ENCODE measurements at regions not wholly inside any gene's neighbourhood (a gene's known extent, or its start where the extent isn't known, plus 50 kb on each side); places are given as distances from the start of the nearest gene placed in this dataset.
"Not testable (repeated sequence)": the region's sequence is repeated elsewhere in the genome, so short reads cannot be mapped to it uniquely, and the experiment has no call there.

- H3K4me3 Mint-ChIP-seq; H3K9me3 Mint-ChIP-seq; H3K4me3 ChIP-seq (ENCODE audit: control insufficient read depth in 1 of 2, extremely low read depth in 1 of 2, low read length in 1 of 2); H3K27me3 Mint-ChIP-seq; ATAC-seq (replicated peaks in 1 of 4); H3K36me3 ChIP-seq (ENCODE audit: control insufficient read depth in 2 of 2, extremely low read depth in 1 of 2, insufficient read depth in 1 of 2, low read length in 1 of 2); H3K27ac Mint-ChIP-seq; H3K27ac ChIP-seq (ENCODE audit: low read length); CTCF ChIA-PET; POLR2A ChIA-PET; DNase-seq; H3K27me3 ChIP-seq (replicated peaks in 1 of 2; ENCODE audit: control insufficient read depth in 2 of 2, extremely low read depth in 1 of 2, insufficient read depth in 2 of 2, low read length in 1 of 2); H3K9me3 ChIP-seq; H3K36me3 Mint-ChIP-seq: not testable (repeated sequence)
- 87% methylated on average over 3 of the region's 3 CpGs for WGBS (ENCODE audit: insufficient coverage)
- peaks cover 0 to 19% of the 10 kb centered on the region in 2 experiments for H3K4me1 ChIP-seq (ENCODE audit: control insufficient read depth in 1 of 2, extremely low read depth in 1 of 2, insufficient read depth in 2 of 2, low read length in 2 of 2)
- peaks cover 0 to 16% (median 3%) of the 10 kb centered on the region in 3 donors for H3K4me1 Mint-ChIP-seq
These were observed 349.6 kb downstream of the PRL start for GRCh38 chr6:21947227-21947626.

DNA sequence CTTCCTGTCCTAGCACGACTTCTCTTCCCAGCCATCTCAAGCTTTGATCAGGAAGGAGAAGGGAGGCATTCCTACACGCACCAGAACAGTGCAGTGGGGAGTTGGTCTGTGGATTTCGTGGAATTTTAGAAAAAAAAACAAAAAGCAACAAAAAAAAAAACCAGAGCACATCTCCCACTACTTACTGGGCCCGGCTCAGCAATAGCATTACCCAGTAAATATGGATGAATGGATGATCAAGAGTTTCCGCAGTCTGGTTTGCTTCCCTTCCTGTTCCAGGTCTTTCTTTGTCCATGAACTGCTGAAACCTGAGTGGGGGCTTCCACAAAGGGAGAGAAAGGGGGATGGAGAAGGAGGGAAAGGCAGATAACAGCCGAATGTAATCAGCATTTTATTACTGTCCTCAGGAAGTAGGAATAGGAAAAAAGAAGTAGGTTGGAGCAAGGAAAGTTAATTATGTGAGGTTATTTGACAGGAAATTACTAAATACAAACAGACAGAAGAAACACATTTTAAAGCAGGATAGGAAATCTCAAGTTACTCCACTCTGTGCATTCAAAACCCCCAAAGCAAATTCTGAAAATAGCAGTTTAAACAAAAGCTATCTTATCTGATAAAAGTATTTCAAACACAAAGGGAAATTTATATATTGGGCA is 349.0 kb downstream of the PRL start:
- Mint-ChIP-seq H3K9me3 (no peaks in the 10 kb centered on the region), H3K27ac (no peak overlapping the region), H3K4me3 (no peak overlapping the region), H3K27me3 (peaks cover 0 to 4% of the 10 kb centered on the region in 2 donors), H3K4me1 (peaks cover 0 to 16% (median 3%) of the 10 kb centered on the region in 3 donors), H3K36me3 (no peaks in the 10 kb centered on the region)
- POLR2A ChIA-PET = no interaction called here
- no peak overlapping the region for H3K4me3 ChIP-seq (ENCODE audit: control insufficient read depth in 1 of 2, extremely low read depth in 1 of 2, low read length in 1 of 2)
- no peaks in the 10 kb centered on the region for H3K9me3 ChIP-seq
- 90% methylated on average over 2 of the region's 6 CpGs for WGBS (ENCODE audit: insufficient coverage)
- H3K27ac ChIP-seq (ENCODE audit: low read length) = no peak overlapping the region
- DNase-seq (no peak), ATAC-seq (replicated peaks in 1 of 4) (no peak)
- CTCF ChIA-PET = no interaction called here
- no peaks in the 10 kb centered on the region for H3K36me3 ChIP-seq (ENCODE audit: control insufficient read depth in 2 of 2, extremely low read depth in 1 of 2, insufficient read depth in 1 of 2, low read length in 1 of 2)
- peaks cover 0 to 24% of the 10 kb centered on the region in 2 experiments for H3K4me1 ChIP-seq (ENCODE audit: control insufficient read depth in 1 of 2, extremely low read depth in 1 of 2, insufficient read depth in 2 of 2, low read length in 2 of 2)
- H3K27me3 ChIP-seq (replicated peaks in 1 of 2; ENCODE audit: control insufficient read depth in 2 of 2, extremely low read depth in 1 of 2, insufficient read depth in 2 of 2, low read length in 1 of 2) = peaks cover 0 to 4% of the 10 kb centered on the region in 2 experiments

GRCh38 chr6:21949211-21949801 is 347.5 kb downstream of the PRL start:
- no peak for ATAC-seq (replicated peaks in 1 of 4)
- H3K27me3 Mint-ChIP-seq = peaks cover 0 to 4% of the 10 kb centered on the region in 2 donors
- 85% methylated on average over 2 of the region's 3 CpGs for WGBS (ENCODE audit: insufficient coverage)
- H3K4me1 ChIP-seq (ENCODE audit: control insufficient read depth in 1 of 2, extremely low read depth in 1 of 2, insufficient read depth in 2 of 2, low read length in 2 of 2) = peaks cover 0 to 31% of the 10 kb centered on the region in 2 experiments
- ChIA-PET POLR2A (no interaction called here), CTCF (no interaction called here)
- H3K4me3 ChIP-seq (ENCODE audit: control insufficient read depth in 1 of 2, extremely low read depth in 1 of 2, low read length in 1 of 2) = no peak overlapping the region
- no peaks in the 10 kb centered on the region for H3K36me3 Mint-ChIP-seq
- no peak overlapping the region for H3K4me3 Mint-ChIP-seq
- H3K36me3 ChIP-seq (ENCODE audit: control insufficient read depth in 2 of 2, extremely low read depth in 1 of 2, insufficient read depth in 1 of 2, low read length in 1 of 2) = no peaks in the 10 kb centered on the region
- H3K27ac Mint-ChIP-seq = no peak overlapping the region
- no peaks in the 10 kb centered on the region for H3K9me3 ChIP-seq
- H3K27ac ChIP-seq (ENCODE audit: low read length) = no peak overlapping the region
- no peak for DNase-seq
- H3K27me3 ChIP-seq (replicated peaks in 1 of 2; ENCODE audit: control insufficient read depth in 2 of 2, extremely low read depth in 1 of 2, insufficient read depth in 2 of 2, low read length in 1 of 2) = peaks cover 0 to 4% of the 10 kb centered on the region in 2 experiments
- H3K4me1 Mint-ChIP-seq = peaks cover 0 to 25% (median 6%) of the 10 kb centered on the region in 3 donors
- H3K9me3 Mint-ChIP-seq = no peaks in the 10 kb centered on the region

GRCh38 chr6:21952367-21952766 is 344.5 kb downstream of the PRL start:
- Histone ChIP-seq H3K9me3 (no peaks in the 10 kb centered on the region), H3K27ac (ENCODE audit: low read length) (no peak overlapping the region), H3K27me3 (replicated peaks in 1 of 2; ENCODE audit: control insufficient read depth in 2 of 2, extremely low read depth in 1 of 2, insufficient read depth in 2 of 2, low read length in 1 of 2) (peaks cover 0 to under 1% of the 10 kb centered on the region in 2 experiments), H3K4me1 (ENCODE audit: control insufficient read depth in 1 of 2, extremely low read depth in 1 of 2, insufficient read depth in 2 of 2, low read length in 2 of 2) (peaks cover 0 to 31% of the 10 kb centered on the region in 2 experiments), H3K36me3 (ENCODE audit: control insufficient read depth in 2 of 2, extremely low read depth in 1 of 2, insufficient read depth in 1 of 2, low read length in 1 of 2) (no peaks in the 10 kb centered on the region), H3K4me3 (ENCODE audit: control insufficient read depth in 1 of 2, extremely low read depth in 1 of 2, low read length in 1 of 2) (no peak overlapping the region)
- ChIA-PET POLR2A (no interaction called here), CTCF (no interaction called here)
- H3K27me3 Mint-ChIP-seq = peaks cover 0 to 4% of the 10 kb centered on the region in 2 donors
- peaks cover 0 to 25% (median 6%) of the 10 kb centered on the region in 3 donors for H3K4me1 Mint-ChIP-seq
- no peaks in the 10 kb centered on the region for H3K9me3 Mint-ChIP-seq
- H3K27ac Mint-ChIP-seq = no peak overlapping the region
- H3K4me3 Mint-ChIP-seq = no peak overlapping the region
- H3K36me3 Mint-ChIP-seq = no peaks in the 10 kb centered on the region
- DNase-seq (no peak), ATAC-seq (replicated peaks in 1 of 4) (no peak)
- 88% methylated on average over 6 of the region's 7 CpGs for WGBS (ENCODE audit: insufficient coverage)

- Mint-ChIP-seq H3K36me3 (no peaks in the 10 kb centered on the region), H3K27me3 (peaks cover 0 to 4% of the 10 kb centered on the region in 2 donors), H3K27ac (no peak overlapping the region), H3K4me1 (peaks cover 0 to 25% (median 6%) of the 10 kb centered on the region in 3 donors), H3K4me3 (no peak overlapping the region), H3K9me3 (no peaks in the 10 kb centered on the region)
- no peaks in the 10 kb centered on the region for H3K36me3 ChIP-seq (ENCODE audit: control insufficient read depth in 2 of 2, extremely low read depth in 1 of 2, insufficient read depth in 1 of 2, low read length in 1 of 2)
- H3K27ac ChIP-seq (ENCODE audit: low read length) = no peak overlapping the region
- no peak overlapping the region for H3K4me3 ChIP-seq (ENCODE audit: control insufficient read depth in 1 of 2, extremely low read depth in 1 of 2, low read length in 1 of 2)
- WGBS (ENCODE audit: insufficient coverage) = 90% methylated on average over 5 of the region's 10 CpGs
- peaks cover 0 to 24% of the 10 kb centered on the region in 2 experiments for H3K4me1 ChIP-seq (ENCODE audit: control insufficient read depth in 1 of 2, extremely low read depth in 1 of 2, insufficient read depth in 2 of 2, low read length in 2 of 2)
- no peaks in the 10 kb centered on the region for H3K9me3 ChIP-seq
- DNase-seq = no peak
- no peaks in the 10 kb centered on the region for H3K27me3 ChIP-seq (replicated peaks in 1 of 2; ENCODE audit: control insufficient read depth in 2 of 2, extremely low read depth in 1 of 2, insufficient read depth in 2 of 2, low read length in 1 of 2)
- ChIA-PET CTCF (no interaction called here), POLR2A (interaction anchor here in 1 of 2 donors (0.6 kb wide), 1 partner anchor 133 kb away, joined by 7 read pairs; no protein-coding TSS in a partner anchor)
- peak in 1 of 4 experiments; percentile 36 for ATAC-seq (replicated peaks in 1 of 4)
These were observed 342.7 kb downstream of the PRL start for GRCh38 chr6:21953831-21954801.

DNA sequence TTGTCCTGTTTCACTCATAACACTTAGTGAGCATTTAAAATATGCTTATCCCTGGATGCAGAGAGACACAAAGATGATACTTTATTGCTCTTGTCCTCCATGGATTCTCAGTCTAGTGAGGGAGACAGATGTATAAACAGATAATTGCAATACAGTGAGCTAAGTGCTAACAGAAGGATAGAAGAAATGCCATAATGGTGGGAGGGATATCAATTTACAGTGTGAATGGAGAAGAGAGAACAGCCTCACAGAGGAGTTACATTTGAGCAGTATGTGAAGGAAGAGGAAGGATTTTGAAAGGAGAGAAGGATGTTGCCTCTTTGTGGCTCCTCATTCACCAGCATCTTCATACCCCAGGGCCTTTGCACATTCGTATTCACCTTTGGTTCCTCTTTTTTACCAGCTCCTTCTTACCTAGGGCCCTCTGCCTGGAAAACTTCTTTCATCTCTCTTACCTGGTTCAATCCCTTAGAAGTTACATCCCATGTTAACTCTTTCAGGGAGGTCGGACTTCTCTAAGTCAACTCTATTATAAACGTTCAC is 341.7 kb downstream of the PRL start:
- Mint-ChIP-seq H3K27me3 (peaks cover 0 to 4% of the 10 kb centered on the region in 2 donors), H3K4me1 (peaks cover 0 to 25% (median 6%) of the 10 kb centered on the region in 3 donors), H3K27ac (no peak overlapping the region), H3K4me3 (no peak overlapping the region), H3K36me3 (no peaks in the 10 kb centered on the region), H3K9me3 (no peaks in the 10 kb centered on the region)
- H3K27ac ChIP-seq (ENCODE audit: low read length) = no peak overlapping the region
- no peak overlapping the region for H3K4me3 ChIP-seq (ENCODE audit: control insufficient read depth in 1 of 2, extremely low read depth in 1 of 2, low read length in 1 of 2)
- no peaks in the 10 kb centered on the region for H3K27me3 ChIP-seq (replicated peaks in 1 of 2; ENCODE audit: control insufficient read depth in 2 of 2, extremely low read depth in 1 of 2, insufficient read depth in 2 of 2, low read length in 1 of 2)
- ATAC-seq (replicated peaks in 1 of 4) = no peak
- POLR2A ChIA-PET = no interaction called here
- H3K9me3 ChIP-seq = no peaks in the 10 kb centered on the region
- WGBS (ENCODE audit: insufficient coverage) = 70% methylated on average over 1 of the region's 3 CpGs
- H3K4me1 ChIP-seq (ENCODE audit: control insufficient read depth in 1 of 2, extremely low read depth in 1 of 2, insufficient read depth in 2 of 2, low read length in 2 of 2) = peaks cover 0 to 20% of the 10 kb centered on the region in 2 experiments
- DNase-seq = no peak
- CTCF ChIA-PET = interaction anchor here in 1 of 2 donors (0.8 kb wide), 1 partner anchor 12 kb away, joined by 4 read pairs; no protein-coding TSS in a partner anchor
- H3K36me3 ChIP-seq (ENCODE audit: control insufficient read depth in 2 of 2, extremely low read depth in 1 of 2, insufficient read depth in 1 of 2, low read length in 1 of 2) = no peaks in the 10 kb centered on the region

Measured in T-cell (primary cell).